ENCODE measurements at regions not wholly inside any gene's neighbourhood (a gene's known extent, or its start where the extent isn't known, plus 50 kb on each side); places are given as distances from the start of the nearest gene placed in this dataset.
A peak's percentile ranks its signal among the peaks of the same experiment; 100 is the strongest.
"Not testable (repeated sequence)": the region's sequence is repeated elsewhere in the genome, so short reads cannot be mapped to it uniquely, and the experiment has no call there.

DNA sequence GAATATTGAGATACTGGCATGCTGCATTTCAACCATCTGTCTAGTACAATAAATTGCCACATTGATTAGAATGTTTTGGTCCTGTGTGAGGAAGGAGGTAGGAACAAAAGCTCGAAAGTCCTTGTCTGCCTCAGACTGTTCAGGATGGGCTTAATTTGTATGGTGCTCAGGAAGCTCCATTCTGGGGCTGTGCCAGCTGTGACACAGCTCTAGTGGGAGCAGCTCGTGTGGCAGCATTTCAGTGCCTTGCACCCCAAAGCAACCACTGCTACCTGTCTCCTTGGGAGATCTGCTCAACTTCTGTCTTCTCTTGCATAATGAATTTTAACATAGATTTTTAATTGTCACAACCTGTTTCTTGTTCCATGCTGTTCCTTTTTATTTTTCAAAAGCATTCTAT, 144.4 kb upstream of the THUMPD2 start:
- DNase-seq, result no peak

DNA sequence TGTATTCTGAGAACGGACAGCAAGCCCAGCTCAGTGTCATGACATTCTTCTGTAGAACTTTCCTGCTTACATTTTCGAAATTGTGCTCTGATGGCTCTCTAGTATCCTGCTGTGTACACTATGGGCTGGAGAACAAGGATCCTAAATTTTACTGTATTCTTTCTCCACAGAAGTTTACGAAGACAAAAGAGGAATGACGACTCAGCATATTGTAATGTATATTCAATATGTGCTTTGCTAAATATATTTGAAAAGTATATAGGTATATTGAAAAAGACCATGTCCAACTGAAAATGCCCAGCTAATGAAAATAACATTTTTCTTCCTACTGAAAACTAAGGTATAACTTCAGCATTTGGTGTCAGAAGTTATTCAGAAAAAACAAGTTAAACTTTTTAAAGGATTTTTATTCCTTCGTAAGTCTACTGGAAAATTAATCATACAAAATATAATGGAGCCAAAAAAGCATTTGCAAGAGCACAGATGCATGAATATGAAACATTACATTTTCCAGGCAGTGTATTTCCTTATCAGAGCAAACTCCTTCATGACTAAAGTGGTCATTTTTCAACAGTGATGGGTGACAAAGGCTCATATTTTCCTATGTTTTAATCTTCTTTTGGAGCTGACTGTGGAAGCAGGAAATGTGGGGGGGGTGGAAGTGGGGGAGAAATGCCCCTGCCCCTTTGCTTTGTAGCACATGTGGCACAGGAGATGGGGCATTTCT, 143.8 kb upstream of the THUMPD2 start:
- no peak for DNase-seq

DNA sequence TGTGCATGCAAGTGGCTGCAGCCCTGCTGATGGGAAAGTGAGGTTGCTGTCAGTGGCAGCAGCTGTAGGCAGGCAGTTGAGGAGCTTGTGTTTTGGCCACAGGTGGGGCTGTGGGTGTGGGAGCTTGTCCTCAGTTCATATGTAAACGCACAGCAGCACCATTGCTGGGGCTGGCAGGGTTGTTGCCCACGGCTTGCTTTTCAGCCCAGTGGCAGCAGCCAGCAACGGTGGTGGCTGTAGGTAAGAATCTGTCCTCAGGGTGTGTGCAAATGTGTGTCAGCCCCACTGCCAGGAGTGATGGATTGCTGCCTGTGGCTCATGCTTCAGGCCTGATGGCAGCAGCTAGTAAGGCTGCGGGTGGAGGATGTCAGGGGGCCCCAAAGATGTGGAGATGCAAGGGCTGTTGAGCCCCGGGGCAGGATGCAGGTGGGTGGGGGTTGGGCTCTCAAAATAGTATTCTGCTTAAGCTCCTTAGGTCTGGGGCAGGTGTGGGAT, 141.3 kb upstream of the THUMPD2 start:
- DNase-seq, result no peak

DNA sequence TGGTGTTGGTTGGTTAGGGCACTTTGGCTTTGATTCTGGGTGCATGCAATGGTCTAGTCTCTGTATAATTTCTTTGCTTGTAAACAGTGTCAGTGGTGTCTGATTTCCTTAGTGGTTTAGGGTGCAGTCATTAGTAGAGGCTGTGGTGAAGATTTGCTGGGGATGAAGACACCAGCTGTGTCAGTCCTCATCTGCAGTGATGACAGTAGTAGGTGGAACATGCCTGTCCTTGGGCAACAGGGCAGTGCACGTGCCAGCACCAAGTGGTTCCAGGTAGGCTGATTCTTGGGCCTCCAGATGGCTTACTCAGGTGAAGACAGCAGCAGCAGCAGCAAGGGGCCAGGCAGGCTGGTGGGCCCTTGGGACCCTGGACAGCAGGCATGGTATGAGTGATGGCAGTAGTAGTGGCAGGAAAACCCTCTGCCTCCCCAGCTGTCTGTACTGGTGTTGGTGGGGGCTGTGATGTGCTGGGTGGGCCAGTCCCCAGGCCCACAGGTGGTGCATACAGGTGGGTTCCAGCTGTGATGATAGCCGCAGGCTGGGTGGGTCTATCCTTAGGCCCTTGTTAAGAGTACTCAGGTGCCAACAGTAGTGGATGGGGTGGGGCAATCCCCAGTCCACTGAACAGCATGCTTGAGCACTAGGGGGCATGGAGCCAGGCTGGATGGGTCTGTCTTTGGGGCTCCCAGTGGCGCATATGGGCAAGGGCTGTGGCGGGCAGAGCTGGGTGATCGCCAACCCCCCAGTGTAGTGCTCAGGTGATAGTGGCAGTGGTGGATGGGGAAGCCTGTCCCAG, 140.7 kb upstream of the THUMPD2 start:
- no peak for DNase-seq

DNA sequence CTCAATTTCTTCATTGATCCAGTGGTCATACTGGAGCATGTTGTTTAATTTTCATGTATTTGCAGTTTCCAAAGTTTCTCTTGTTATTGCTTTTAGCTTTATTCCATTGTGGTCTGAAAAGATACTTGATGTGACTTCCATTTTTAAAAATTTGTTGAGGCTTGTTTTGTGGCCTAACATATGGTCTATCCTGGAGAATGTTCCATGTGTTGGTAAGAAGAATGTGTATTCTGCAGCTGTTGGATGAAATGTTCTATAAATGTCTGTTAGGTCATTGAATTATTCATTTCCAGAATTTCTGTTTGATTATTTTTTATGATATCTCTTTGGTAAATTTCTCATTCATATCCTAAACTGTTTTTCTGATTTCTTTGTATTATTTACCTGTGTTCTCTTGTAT, 139.8 kb upstream of the THUMPD2 start:
- DNase-seq, result no peak

DNA sequence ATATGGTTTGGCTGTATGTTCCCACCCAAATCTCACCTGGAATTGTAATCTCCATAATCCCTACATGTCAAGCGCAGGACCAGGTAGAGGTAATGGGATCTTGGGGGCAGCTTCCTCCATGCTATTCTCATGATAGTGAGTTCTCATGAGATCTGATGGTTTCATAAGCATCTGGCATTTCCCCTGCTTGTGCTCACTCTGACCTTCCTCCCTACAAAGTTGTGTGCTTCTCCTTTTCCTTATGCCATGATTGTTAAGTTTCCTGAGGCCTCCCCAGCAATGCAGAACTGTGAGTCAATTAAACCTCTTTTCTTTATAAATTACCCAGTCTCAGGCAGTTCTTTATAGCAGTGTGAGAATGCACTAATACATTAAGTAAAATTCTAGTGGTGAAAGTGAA, 138.3 kb upstream of the THUMPD2 start:
- DNase-seq, result not testable (repeated sequence)

DNA sequence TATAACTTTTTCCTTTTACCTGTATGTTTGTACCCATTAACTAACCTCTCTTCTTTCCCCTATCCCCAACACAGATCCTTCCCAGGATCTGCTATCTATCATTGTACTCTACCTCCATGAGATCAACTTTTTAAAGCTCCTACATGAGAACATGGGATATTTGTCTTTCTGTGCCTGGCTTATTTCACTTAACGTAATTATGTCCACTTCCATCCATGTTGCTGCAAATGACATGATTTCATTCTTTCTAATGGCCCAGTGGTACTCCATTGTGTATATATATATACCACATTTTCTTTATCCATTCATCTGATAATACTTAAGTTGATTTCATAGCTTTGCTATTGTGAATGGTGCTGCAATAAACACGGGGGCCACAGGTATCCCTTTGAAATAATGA, 135.9 kb upstream of the THUMPD2 start:
- no peak for DNase-seq

DNA sequence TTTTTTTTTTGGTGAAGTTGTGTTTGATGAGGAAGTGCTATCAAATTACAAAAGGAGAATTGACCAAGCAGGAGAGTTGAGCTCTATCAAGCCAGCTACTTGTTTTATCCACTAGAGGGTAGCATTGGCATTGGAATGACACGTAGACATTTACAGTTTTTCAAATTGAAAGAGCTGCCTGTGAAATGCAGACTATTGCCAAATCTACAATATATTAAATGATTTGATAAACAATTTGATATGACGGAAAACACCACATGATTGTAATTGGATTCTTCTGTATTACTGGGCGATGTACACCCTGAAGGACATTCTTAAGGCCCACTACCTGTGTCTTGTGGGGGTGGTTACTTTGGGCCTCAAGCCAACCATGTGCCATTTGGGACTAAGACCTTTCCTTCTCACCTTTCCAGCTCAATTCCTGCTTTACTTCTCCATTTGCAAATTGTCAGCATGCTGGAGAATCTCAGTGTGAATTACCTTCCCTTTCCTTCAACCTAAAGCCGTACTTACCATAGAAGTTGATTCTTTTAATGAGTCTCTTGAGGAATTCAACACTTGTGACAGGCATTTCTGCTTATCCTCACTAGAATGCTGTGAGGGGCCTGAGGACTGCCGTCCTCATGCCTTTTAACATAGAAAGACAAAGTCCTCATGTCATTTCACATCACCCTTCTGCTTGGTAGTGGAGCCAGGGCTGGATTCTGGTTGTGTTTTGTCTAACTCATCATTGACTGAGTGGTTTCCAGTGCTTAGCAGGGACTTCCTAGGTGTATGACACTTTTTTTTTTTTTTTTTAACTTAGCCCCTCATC, 134.8 kb upstream of the THUMPD2 start:
- peak; percentile 68 for DNase-seq

DNA sequence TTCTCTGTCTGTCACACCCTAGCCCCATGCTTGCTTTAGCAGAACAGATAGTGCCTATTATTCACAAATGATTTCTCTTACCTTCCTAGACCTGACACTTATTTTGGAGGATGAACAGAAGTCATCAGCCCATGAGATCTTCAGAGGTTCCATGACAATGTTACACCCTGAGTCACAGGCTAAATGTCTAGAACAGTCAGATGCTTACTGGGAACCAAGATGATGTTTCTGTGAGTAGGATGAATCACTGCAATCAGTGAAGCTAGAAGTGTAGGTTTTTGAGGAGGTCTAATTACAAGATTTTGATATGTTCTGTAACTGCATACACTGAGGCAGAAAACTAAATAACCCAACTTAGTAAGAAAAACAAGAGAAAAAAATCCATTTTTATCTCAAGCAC, 123.0 kb upstream of the THUMPD2 start:
- DNase-seq, result no peak

DNA sequence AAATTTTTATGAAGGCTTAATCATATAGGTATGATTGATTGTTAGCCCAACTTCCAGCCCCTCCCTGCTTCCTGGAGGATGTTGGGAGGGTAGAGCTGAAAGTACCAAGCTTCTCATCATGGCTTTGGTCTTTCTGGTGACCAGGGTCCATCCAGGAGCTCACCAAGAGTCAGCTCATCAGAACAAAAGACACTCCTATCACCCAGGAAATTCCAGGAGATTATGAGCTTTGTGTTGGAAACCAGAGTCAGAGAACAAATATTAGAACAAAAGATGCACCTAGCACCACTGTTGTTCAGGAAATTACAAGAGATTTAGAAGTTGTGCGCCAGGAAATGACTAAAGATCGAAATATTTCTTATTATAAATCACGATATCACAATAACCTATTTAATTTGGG, 119.9 kb upstream of the THUMPD2 start:
- DNase-seq, result no peak

DNA sequence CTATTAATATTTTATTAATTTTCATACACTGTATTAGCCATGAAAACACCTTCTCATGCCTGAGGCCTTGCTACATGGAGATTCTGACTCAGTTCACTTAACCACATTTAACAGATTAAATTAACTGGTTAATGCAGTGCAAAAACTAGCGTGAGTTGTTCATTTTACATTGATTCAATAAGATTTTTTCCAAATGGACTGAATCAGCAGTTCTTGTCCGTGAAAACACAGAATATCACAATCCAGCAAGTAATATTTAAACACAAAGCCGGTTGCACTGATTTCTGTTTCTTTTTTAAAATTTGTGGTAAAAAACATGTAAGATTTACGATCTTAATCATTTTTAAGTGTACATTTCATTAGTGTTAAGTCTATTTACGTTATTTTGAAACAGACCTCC, 118.2 kb upstream of the THUMPD2 start:
- no peak for DNase-seq

DNA sequence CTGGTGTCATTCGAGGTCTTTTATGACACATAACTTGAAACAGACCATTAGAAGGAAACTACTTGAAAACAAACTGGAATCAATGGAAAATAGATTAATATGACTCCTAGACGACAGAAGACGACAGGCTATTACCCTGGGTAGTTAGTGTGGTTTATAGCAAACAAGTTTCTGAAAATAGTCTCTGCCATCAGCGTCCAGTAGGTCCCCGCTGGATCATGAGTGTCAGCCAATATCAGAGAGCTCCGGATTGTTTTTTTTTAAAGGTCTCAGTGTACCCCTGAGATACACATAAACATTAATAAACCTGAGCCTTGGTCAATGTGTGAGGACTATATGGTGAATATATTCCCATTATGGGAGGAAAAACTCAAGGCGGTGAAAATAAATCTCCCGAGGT, 115.0 kb upstream of the THUMPD2 start:
- no peak for DNase-seq

DNA sequence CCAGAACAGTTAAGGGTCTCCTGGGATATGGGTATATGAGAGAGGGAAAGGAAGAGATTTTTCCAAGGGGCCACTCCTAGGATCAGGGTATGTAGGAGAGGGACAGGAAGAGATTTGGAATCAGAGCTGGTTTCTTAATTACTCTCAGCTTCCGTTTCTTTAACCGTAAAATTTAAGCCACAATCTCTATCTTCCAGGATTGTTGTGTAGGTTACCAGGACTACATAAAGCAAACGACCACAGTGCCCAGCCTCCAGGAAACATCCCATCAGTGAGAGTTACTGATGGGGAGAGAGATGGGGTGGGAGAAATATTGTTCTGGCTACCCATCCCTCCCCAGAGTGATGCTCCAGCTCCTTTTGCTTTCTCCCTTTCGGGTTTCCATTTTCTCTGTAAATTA, 114.6 kb upstream of the THUMPD2 start:
- no peak for DNase-seq

DNA sequence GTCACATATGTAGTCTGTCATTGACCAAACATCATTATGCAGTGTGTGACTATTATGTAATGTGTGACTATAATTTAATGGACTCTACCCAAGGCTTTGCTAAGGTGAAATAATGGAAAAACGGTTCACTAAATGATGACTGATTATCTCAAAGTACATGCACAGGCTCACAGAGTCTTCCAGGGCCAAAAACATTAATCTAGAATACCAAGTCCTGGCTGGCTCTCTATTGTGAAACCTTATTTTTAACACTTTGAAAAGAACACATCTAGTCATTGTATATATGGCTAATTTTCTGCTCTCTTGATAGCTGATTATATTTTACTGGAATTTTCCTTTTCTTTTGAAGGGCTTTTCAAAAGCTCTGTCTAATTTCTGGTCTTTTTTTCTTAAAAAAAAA, 102.9 kb upstream of the THUMPD2 start:
- DNase-seq, result no peak

DNA sequence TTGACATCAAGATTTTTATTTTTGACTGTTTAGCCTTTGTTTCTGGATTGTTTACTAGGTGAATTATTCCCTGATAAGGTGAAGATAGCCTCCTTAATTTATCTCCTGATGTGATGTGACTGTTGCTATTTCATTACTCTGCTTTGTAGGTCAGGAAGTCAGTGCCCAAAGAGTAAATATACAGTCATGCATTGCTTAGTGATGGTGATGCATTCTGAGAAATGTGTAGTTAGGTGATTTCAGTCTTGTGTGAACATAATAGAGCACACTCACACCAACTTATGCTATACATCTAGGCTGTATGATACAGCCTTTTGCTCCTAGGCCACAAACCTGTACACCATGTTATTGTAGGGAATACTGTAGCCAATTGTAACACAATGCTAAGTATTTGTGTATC, 102.4 kb upstream of the THUMPD2 start:
- DNase-seq, result no peak

DNA sequence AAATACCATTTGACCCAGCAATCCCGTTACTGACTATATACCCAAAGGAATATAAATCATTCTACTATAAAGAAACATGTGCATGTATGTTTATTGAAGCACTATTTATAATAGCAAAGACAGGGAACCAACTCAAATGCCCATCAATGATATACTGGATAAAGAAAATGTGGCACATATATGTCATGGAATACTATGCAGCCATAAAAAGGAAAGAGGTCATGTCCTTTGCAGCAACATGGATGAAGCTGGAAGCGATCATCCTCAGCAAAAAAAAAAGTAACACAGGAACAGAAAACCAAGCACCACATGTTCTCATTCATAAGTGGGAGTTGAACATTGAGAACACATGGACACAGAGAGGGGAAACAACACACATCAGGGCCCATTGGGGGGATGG, 99.9 kb upstream of the THUMPD2 start:
- DNase-seq, result not testable (repeated sequence)

DNA sequence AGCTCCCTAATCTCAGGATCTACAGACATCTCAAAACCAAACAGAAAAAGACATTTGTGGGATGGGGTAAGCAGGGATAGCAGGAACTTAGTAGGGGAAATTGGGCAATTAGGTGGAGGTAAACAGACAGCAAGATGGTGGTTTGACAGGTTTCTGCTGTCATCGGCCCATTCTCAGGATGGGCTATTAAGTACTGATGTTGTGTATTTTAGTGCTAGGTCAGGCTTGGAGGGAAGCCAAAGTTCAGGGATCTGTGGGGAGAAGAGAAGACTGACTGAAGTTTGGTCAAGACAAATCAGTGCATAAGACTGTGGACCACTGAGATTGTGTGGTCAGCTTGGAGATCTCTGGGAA, 96.8 kb upstream of the THUMPD2 start:
- DNase-seq, result no peak

DNA sequence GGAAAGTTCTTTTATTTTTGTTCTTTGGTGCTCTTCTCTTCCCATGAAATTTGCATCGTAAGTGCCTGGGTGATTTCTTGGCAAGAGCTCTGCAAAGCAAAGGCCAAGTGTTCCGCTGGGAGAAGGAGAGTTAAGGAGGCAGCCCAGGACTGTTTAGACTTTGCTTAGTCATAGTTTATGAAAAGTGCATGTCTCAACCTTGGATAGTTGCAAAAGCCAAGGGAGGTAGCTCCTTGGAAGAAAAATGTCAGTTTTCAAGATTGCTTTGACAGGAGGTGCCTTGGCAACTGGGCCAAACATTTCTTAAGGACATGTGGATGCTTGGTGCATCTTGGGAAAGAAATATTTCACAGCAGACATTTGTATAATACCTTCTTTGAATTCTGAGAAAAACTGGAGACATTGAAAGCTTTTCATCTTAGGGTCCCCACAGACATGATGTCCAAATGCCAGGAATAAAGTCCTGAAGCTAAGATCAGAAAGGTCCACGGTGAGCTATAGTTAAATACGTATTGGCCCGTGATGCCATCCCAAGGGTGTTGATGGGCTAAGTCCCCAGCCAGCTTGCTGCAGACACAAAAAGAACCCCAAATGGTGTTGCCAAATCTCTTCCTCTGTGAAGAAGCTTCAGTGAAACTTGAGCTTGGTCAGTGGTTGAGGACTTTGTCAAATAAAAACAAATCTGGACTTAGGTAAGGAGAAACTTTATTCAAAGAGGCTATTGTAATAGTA, 96.3 kb upstream of the THUMPD2 start:
- no peak for DNase-seq

DNA sequence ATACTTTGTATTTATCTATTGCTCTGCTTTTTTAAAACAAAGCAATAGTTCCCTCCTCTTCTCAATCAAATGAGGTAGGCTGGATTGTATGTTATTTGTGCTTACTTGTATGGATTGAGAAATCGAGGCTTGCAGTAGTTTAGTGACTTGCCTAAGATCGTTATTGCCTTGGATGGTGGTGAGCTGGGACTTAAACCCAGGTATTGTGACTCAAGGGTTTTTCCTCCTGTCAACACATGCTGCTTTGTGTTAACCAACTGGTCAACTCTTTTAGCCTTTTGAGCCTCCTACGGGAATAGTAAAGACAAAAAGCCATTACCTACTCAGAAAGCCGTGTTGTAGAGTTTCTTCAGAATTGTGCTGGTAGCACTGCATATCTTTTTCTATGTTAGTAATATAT, 95.2 kb upstream of the THUMPD2 start:
- no peak for DNase-seq

DNA sequence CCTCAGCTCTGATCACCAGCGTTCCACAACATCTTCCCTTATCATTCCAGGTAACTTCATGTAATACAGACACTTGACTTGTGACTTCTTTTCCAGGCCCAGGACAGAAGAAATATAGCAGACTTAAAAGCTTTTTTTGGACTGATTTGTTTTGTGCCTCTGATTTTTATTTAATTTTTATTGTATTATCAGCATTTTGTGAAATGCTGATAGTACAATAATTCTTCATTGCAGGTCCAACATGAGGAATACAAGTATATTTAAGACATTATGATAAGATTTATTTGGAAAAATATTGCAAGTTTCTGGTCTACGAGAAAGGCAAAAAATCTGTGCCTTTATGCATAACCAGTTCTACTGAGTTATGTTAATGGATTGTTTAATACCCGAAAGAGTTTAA, 94.5 kb upstream of the THUMPD2 start:
- no peak for DNase-seq

DNA sequence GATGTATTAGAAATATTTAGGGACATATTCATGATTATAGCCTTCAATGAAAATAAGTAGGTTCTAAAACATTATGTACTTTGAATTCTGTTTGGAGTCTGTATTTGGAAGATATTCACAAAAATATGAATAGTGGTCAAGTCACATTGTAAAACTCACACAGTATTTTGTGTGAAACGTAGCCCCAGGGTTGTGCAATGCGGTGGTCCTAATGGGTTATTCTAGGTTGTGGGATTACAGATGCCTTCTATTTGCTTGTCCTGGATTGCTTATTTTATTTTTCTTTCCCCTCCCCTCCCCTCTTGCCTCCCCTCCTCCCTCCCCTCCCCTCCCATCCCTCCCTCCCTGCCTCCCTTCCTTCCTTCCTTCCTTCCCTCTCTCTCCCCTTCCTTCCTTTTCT, 93.7 kb upstream of the THUMPD2 start:
- no peak for DNase-seq

DNA sequence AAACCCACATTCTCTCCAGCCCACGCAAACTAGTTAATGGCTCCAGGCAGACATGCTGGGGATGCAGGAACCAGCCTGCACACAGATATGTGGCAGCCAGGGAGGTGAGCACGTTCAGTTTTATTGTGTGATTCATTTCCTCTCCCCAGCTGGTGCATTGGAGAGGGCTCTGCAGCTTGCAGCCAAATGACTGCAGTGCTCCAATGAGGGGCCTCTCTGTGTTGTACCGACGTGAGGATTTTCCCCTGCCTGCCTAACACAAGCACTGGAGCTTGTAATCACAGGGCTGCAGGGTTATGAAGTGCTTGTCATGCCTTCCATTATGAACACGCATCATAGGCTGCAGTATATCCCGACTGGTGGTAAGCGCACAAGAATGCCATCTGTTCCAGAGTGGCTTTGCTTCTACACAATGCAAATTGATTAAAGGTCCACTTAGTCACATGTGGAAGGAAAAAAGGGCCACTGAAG, 92.3 kb upstream of the THUMPD2 start:
- no peak for DNase-seq

DNA sequence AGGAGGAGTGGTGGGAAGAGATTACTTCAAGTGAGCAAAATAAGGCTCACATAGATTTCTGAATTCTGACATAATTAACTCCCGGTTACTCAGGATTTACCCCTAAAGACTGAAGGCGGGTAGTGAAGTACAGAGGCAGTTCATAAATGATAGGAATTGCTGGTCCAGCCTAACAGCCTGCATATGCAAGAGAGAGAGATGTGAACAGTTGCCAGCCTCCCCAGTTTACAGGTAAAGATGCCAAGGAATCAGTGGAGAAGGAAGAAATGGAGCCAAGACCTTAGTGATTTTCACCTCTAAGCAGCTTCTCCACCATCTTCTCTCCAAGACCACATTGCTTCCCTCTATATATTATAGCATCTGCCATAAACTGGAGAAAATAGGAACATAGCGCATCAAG, 91.8 kb upstream of the THUMPD2 start:
- DNase-seq, result no peak
